GM03348 (cell line): ENCODE measurements at regions not wholly inside any gene's neighbourhood (a gene's known extent, or its start where the extent isn't known, plus 50 kb on each side); places are given as distances from the start of the nearest gene placed in this dataset.
"Not testable (repeated sequence)": the region's sequence is repeated elsewhere in the genome, so short reads cannot be mapped to it uniquely, and the experiment has no call there.

Experiments
- DNase-seq: peaks from one replicate; pipeline ENCODE4 v3.0.0; 2012; ENCODE audit warnings: low spot score

DNA sequence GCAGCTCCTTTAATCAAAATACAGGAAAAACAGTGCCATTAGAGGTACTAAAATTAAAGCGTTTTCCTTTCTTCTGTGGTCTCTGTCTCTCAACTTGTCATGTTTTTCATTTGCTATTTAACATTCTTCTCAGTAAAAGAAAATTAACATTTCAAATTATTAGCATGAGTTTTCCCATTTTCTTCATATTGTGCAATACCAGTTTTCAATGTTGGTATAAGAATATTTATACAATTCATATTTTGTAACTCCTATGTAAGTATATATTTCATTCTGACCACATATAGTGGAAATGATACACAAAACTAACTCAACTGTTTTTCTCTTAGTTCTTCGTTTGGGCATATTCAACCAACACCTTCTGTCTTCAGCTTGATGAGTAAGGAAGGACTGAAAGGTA, 308.3 kb downstream of the HS3ST1 start:
- DNase-seq: no peak

DNA sequence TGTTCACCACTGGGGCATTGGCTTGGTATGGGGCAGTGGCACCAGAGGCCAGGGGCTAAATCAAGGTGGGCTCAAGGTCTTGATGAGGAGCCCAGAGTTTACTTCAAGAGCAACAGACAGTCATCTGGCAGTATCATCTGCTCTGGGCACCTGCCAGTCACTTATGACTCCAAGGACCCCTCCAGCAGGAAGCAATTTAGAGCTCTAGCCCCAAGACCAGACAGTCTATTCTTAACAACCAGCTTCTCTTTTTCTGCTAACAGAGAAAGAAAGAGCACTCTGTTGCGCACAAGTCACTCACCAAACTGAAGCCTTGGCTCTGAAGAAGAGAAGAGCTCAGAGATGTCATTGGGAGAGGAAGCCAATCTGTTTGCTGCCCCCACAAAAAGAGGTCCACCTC, 309.2 kb downstream of the HS3ST1 start:
- DNase-seq: no peak

DNA sequence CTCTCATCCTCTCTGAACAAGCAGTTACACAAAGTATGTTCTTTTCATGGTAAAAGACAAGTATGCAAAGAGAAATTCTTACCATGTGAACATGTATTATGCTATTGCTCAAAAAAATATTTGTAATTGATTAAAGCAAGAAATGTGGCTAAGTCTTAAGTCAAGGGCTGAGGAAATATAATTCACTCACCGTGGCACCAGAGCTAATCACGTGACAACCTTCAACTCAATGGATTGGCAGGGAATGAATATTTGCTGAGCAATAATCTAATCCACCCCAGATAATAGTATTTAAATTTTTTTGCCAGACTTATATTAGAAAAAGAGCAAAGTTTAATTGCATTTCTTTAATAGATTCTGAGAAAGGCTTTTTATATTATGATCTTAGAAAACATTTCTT, 310.2 kb downstream of the HS3ST1 start:
- DNase-seq: no peak

DNA sequence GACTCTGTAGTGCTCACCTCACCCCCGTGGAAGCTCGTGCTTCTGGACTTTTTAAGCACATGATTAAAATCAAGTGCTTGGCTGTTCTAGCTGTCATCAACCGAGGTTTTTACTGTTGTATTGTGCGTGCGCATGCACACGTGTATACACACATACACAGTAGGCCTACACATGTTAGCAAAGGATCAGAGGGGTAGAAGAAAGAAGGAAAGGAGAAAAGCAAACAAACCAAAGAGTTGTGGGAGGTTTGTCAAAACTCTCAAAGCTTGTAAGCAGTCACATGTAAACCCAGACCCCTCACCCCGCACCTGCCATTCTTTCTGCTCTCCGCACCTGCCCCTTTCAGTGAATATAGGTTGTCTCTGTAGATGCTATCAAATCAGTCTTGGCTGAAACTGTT, 311.8 kb downstream of the HS3ST1 start:
- DNase-seq: no peak

DNA sequence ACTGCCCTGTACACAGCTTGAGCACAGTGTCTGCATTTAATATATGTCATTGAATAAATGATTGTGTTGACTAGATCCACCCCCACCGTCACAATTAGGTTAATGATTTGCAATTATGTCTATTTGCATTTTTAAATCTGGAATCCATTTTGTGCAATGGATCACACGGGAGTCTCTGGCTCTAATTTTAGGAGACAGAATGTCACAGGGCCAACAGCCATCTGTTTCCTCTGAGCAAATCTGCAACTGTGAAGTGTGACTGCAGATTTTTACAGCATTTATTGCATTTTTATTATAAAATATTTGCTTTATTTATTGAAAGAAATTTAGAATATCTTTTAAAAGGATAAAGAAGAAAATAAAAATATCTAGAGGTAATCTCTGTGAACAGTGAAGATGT, 316.8 kb downstream of the HS3ST1 start:
- DNase-seq: no peak

DNA sequence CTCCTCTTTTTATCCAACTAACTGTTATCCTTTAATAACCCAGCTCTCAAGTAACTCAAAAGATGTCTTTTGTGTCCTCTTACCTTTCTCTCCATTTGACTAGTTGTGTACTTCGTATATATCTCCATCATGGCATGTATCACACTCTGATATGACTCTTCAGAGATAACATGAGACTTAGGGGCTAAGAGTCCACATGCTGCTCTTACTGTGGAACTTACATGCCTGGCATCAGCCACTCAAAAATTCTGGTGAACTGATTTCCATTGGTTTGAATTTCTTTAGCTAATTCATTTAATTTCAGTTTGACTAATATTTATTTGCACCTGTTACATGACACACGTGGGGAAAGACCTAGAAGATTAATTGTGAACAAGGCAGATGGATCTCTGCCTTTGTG, 317.3 kb downstream of the HS3ST1 start:
- DNase-seq: no peak

DNA sequence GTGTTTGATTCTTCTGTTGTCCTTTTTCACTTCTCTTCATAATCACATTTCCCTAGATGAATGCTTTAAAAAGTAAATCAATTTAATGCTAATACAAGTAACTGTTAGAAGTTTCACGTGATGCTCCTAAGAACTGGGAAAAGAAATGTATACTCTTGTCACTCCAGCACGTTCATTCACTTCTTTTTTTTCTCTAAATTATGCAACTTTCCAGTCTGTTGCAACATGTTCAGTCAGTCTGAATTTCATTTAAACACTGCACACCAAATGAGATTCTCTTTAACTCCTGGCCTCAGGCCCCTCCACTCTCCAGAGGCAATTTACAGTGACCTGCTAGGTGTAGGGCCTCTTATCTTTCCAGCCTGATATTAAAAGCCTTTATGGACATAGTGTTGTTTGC, 321.9 kb downstream of the HS3ST1 start:
- no peak for DNase-seq

DNA sequence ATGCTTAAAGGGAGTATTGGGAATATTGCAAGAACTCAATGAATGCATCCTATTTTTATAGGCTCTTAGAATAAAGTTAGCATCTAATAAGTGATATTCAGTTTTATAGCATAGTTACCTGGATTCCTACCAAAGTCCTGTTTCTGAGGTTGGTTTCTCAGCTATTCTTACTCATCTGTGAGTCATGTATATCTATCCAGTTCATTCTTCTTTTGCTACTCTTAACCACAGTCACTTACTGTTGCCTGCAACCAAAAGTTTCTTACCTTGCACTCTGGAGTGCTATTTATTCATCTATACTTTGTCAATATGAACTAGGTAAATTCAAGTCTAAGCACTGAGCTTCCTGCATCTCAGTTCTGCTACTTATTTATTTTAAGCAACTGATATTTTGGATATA, 322.5 kb downstream of the HS3ST1 start:
- DNase-seq: no peak

DNA sequence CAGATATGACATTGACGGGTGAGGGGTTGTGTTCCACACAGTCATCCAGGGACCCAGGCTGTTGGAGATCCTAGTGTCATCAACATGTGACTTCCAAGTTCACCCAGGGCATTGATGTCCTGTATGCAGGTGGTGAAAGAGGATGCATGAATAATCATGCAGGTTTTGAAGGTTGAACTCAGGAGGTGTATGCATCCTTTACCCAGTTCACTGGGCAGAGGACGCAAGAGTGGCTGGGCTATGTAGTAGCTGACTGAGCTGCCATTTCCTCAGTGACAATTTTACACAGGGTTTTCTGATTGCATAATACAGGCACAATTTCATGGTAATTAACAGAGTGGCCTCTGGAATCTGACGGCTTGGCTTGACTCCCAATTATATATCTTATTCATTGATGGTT, 323.0 kb downstream of the HS3ST1 start:
- no peak for DNase-seq

DNA sequence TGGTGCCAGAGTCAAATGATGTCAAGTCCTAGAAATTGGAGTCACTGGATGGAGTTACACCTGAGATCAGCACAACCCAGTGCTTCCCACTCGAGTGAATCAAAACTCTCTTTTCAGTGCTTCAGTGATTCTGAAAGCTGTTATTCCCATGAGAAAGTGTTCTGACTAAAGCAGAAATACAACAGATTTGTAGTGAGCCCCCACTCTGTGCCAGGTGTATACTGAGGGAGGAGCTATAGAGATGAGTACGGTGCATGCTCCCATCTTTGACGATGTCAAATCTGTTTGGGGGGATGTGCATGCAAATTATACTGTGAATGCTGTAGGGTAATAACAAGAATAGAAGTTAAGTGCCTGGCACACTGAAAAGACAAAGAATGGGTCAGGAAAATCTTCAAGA, 330.2 kb downstream of the HS3ST1 start:
- no peak for DNase-seq

DNA sequence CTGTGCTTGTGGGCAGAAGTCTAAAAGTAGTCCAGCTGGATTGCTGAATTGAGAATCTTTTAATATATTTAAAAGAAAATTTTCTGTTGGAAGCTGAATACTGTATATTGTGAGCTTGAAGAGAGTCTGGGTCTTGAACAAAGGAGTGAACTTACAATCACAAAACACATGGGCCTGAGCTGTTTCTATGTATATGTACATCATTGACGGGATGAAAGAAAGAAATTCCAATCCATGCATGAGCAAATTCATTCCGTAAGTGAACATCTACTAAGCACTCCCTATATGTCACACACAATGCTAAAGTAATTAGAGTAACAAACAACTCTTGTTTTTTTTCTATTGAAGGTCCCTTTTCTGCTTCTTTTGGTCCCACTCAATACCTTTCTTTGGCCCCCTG, 331.0 kb downstream of the HS3ST1 start:
- no peak for DNase-seq

DNA sequence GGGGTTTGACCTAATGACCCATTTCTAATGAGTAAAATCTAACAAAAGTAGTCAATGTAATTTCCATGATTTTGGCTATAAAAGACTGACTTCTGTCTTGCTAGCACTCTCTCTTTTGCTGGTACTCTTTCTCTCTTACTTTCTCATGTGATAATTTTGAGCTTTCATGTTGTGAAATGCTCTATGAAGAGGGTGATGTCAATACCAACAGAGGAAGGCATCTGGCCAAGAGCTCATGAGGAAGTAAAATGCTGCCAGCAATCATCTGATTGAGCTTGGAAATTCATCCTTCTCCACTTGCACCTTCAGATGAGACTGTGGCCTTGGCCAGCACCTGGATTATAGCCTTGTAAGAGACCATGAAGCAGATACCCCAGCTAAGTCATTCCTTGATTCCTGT, 347.7 kb downstream of the HS3ST1 start:
- no peak for DNase-seq

DNA sequence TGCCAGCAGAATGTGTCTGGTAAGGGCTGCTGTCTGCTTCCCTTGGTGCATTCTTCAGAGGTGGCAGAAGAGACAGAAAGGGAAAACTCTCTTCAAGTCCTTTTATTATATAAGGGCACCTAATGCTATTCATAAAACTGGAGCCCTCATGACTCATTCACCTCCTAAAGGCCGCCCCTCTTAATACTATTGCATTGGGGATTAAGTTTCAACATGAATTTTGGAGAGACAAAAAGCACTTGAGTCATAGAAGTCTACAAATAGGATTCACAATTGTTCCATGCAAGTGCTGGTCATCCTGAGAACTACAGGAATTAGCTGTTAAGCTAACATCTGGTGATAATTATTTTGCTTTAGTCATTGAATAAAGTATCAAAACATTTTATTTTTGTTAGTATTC, 349.5 kb downstream of the HS3ST1 start:
- no peak for DNase-seq

DNA sequence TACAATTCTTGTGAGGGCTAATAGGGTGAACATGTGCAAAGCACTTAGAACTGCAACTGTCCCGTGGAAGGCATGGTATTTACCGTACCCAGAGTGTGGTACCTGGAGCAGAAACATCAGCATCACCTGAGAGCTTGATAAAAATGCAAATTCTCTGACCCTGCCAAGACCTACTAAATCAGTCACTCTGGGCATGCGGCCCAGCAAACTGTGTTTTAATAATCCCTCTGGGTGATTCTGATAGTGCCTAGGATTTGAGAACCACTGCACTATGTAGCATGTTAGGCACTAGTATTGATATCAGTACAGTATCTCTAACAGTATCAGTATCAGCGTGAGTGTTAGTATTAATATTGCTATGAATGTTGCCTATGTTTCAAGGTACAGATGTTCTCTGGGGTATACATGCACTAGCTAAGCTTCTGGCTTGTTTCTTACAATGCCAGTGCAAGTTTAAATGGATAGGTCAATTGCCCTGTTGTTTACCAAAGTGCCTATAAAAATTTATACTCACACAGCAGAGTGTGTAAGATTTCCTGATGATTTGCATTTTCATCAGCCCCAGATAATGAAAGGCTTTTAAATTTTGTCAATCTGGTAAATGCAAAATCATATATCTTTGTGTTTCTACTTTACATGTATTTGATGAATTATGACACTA, 354.0 kb downstream of the HS3ST1 start:
- no peak for DNase-seq

DNA sequence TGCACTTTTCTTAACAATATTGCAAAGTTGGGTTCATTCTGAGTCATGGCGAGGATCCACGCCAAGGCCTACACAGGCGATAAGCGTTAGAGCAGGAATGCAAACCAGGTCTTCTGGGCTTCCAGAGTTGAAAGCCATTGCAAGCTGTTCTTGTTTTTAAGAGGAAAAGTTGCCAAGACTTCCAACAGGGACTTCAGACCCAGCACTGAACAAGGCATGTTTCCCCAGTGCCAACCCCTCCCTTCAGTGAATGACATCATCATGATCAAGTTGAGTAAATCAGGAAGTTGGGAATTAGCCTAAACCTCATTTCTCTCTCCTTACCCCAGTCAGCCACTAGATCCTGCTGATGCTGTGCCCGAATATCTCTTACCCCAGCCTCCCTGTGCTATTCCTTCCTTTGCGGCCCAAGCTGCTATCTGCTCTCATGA, 355.1 kb downstream of the HS3ST1 start:
- DNase-seq: no peak

DNA sequence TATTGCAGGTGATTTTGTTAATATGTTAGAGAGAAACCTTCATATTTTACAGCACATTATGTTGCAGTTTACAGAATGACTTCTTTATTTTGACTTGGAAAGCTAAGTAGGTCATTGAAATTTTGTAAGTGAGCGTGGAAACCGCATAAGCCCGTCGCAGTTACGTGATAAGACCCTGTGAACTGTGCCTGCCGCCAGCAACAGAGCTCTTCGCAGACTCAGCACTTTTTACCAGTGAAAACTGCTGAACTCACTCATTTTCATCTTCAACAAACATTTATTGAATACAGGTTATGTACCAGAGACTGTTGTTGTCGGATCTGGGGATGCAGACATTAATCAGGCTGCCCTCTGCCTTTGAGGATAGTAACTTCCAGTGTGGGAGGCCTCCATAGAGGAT, 355.7 kb downstream of the HS3ST1 start:
- DNase-seq: no peak

DNA sequence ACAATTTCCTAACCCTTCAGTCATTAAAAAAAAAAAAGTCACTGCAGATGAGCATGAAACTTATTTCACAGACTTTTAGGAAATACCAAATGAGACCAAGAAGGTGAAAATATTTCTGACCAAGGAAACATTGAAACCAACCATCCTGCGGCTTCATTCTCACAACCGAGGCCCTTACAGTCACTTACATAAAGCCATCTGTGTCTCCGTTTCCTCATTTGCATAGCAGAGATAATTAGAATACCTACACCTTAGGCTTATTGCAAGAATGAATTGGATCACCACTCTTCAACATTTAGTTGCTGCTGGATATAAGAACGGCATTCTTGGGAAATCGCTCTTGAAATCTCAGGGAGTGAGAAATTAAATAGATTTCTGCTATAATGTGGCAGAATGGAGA, 356.2 kb downstream of the HS3ST1 start:
- DNase-seq: no peak

DNA sequence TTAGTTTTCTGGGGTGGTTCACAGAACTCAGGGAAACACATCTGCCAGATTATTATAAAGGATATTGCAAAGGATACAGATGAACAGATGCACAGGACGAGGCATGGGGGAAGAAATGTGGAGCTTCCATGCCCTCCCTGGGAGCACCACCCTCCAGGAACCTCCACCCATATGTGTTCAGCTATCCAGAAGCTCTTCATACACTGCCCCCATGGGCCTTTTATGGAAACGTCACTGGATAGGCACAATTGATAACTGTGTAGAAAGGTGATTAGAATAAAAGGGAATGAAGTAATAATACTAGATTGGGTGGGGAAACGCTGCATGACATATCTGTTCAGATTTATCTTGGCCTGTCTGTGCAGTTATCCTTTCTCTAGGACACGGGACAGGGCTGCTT, 357.9 kb downstream of the HS3ST1 start:
- DNase-seq: no peak

DNA sequence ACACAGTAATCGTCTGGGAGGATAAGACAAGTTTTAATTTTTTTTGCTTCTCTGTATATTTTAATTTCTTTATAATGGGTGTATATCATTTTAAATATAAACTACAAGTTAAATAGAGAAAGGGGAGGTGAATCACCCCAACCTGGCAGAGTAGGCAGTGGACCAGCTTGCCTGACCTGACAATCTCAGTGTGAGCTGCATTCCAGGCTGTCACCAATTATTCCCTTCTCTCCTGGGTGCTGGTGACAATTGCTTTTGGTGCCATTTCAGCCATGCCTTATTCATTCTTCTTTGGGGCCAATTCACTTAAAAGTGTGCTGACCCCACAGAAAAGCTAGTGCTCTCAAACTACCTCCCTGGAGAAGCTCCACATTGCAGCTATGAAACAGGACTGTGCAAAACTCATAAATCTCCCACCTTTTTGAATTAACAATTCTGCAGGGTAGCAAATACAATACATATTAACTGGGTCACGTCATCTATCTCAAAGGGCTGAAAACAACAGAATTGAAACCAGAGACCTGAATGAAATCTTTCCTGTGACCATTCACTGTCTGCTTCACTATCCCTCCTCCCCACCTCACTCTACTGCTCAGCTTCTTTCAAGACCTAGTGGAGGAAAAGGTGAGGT, 359.0 kb downstream of the HS3ST1 start:
- no peak for DNase-seq

DNA sequence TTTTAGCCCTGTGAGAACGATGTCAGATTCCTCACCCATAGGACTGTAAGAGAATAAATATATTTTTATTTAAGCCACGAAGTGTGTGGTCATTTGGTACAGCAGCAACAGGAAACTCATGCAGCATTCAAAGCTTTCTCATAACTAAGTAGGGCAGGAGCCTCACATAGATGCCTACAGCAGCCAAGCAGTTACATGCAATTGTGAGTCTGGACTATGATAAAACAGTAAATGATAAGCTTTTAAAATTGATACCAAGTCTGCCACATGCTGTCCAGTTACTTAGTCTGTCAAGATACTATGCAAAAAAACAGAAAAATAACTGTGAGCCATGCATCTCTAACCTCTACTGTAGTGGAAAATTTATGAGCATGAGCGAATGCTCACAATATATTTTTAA, 359.6 kb downstream of the HS3ST1 start:
- DNase-seq: no peak

DNA sequence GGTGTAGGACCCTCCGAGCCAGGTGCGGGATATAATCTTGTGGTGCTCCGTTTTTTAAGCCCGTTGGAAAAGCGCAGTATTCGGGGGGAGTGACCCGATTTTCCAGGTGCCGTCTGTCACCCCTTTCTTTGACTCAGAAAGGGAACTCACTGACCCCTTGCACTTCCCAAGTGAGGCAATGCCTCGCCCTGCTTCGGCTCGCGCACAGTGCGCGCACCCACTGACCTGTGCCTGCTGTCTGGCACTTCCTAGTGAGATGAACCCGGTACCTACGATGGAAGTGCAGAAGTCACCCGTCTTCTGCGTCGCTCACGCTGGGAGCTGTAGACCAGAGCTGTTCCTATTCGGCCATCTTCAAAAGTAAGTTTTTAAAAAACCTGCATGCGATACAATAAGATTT, 362.1 kb downstream of the HS3ST1 start:
- DNase-seq: not testable (repeated sequence)

DNA sequence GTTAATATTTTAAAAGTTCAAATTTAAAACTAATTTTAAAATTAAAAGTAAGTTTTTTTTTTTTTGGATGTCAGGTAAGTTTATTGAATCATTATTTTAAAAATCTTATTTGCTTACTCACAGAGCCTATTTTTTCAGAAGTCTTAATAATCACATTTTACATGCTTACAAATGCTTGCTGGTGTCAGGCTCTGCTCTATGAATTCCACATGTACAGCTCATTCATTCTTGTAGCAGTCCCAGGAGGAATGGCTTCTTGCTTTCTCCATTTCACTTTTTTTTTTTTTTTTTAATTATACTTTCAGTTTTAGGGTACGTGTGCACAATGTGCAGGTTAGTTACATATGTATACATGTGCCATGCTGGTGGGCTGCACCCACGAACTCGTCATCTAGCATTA, 368.1 kb downstream of the HS3ST1 start:
- DNase-seq: not testable (repeated sequence)

DNA sequence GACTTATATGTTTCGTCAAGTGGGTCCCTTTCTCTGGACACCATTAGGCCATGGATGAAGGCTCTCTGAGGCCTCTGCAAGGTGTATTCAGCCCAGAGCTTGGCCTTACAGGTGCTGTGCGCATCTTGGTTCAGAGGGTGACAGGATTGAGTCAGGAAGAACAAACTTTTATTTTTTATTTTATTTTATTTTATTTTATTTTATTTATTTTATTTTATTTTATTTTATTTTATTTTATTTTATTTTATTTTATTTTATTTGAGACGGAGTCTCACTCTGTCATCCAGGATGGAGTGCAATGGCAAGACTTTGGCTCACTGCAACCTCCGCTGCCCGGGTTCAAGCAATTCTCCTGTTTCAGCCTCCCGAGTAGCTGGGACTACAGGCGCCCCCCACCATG, 370.4 kb upstream of the CLNK start:
- not testable (repeated sequence) for DNase-seq

DNA sequence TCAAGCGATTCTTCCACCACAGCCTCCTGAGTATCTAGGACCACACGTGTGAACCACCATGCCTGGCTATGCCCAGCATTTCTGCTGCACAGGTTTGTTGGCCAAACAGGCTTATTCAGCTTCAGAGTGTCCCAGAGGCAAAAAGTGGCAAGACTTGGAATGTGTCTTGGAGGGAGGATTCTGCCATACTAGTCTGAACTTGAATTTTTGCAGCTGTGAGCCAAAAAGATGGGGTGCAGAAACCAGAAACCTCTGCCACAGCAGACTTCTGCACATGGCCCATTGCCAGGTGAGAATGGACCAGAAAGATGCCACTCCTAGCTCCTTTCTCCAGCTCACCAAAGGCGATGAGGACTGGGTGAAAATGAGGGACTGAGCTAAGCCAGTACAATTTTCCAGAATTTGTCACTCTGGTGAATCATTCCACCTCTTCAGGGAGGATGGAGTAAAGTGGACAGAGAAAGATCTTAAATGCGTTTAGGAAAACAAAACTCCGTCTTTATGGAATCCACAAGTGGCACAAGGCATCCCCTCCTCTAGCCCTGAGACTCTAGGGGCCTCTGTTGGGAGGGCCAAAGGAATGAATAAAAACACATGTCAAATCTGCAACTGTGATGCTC, 369.1 kb upstream of the CLNK start:
- DNase-seq: no peak
